COR-L47 (cell line): ENCODE measurements at regions not wholly inside any gene's neighbourhood (a gene's known extent, or its start where the extent isn't known, plus 50 kb on each side); places are given as distances from the start of the nearest gene placed in this dataset.

Experiments used
- DNase-seq: peaks from one replicate; lab custom pipeline; 2025; lab: John Stamatoyannopoulos, UW

DNA sequence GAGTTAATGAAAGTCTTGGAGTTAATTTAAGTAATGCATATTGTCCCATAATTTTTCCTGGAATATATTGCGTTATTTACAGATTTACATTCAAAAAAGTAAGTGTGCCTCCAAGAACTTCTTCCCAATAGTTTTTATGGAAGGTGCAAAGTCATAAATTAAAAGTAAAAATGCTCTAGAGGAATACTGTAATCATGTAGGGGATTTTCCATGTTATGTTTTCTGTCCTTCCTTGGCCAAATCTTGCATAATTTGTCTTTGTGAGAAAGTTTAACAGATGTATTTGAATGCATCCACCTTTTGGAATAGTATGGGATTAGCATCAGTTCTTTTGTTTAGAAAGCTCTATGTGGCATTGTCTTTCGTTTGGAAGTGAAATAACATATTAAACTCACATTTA is 144.1 kb upstream of the GIMD1 start:
- DNase-seq, result no peak

DNA sequence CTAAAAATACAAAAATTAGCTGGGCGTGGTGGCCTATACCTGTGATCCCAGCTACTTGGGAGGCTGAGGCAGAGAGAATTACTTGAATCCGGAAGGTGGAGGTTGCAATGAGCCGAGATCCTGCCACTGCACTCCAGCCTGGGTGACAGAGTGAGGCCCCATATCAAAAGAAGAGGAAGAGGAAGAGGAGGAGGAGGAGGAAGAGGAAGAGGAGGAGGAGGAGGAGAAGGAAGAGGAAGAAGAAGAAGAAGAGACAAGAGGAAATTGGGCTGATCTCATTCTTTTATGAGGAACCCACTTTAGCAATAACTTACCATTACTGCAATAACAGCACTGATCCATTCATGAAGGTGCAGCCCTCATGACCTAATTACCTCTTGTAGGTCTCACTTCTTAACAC is 138.9 kb upstream of the GIMD1 start:
- no peak for DNase-seq

DNA sequence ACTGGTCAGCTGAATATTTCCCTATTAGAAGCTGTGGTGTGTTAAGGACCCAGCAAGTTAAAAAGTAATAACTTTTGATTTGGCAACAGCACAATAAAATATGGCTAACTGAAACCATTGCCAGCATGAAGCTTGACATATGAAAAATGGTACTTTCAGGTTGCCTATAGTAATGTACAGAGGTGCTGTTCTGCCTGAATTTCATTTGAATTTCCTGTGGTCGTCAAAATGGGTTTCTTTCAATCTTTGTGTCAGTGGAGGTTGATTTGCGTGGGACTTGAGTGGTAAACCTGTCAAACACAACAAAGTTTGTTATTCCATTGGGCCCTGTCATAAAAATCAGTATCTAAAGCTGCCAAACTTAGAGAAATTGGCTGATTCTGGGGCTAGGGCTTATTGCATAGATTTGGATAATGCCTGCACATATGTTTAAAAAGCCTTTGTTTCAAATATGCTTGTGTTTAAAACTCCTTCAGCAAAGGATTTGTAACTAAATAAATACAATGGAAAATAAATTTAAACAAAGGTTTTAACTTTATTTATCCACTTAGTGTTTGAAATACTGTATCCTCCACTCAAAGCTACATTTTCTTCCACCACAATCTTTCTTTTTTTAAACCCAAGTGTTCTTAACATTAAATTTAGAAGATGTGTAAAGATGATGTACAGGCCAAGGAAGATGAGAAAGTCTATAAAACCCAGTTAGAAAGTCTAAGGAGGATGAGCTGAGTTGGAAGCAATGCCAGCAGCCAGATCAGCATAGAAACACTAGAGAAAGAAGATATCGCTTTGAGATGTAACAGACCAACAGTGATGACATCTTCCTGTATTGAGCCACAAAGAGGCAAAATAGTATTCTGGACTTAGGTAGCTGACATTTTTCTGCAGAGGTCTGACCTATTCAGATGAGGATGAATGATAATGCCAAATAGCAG is 134.8 kb upstream of the GIMD1 start:
- no peak for DNase-seq

DNA sequence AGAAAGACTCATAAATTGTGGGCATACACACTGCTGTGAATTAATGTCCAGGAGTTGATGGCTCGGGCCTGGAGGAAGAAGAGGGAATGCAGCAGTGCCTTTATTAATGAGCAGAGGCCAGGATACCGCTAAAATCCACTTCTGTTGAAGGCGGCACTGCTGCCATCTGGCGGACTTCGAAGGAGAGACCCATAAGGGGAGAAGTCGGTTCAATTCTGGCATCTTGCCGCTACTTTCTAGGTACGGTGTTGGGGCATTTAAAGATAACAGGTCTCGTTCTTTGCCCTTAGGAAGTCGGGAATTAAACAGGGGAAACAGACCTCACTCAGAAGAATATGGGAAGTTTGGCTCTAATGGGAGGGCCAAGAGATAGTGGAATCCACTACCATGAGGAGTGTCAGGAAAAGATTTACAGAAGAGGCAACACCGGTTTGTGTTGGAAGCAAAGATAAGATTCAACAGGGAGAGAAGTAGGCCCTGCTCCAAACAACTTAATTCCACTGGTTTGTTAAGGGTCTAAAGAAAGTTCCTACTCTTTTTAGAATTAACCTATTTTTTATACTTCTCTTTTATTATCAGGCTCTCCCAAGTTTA is 133.6 kb upstream of the GIMD1 start:
- peak; percentile 36 for DNase-seq

DNA sequence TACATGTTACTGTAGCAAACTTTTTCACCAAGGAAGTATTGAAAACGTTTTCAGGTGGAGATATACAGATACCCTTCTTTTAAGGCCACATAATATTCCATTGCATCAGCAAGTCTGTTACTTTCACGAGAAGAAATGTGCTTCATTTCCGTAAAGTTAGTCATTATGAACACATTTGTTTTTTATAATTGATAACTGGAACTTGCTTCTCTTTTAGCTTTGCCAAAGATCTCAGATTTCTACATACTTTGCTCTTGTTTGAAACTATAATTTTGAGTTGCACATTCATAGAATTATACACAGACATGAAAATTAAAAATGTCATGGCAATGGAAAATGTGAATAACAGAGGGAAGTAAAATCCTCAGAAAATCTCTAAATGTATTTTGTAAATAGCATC is 128.7 kb upstream of the GIMD1 start:
- DNase-seq, result no peak

DNA sequence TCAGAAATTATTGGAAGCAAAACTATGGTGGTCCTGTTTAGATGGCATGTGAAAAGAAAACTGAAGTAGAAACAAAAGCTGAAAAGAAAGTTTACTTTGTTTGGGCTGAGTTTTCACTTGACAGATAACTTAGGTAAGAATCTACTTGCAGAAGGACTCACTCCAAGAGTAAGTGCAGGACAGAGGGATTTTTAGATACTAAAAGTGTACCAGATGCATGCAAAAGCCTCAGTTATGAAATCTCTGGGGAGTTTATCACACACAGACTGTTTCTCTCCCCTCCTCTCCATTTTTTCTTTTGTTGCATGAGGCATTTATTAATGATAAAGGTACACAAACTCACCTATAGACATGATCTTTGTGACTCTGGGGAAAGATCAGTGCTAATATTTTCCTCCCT is 127.5 kb upstream of the GIMD1 start:
- no peak for DNase-seq

DNA sequence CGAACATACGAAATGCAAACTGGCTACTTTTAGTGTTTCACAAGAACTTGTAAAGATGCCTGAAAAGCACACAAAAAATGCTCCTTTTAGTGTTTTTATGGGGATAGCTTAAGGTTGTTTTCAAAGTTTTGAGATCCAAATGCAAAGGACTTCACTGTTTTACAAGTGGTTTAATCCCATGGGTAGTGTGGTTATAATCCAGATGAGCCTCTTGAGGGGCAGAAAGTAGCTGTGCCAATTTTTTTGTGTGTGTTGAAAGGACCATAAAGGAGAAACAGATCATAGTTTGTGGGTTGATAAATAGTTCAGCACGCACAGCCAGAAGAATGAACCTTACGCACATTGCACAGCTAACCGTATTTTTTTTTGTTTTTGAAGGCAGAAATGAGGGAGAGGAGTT is 126.9 kb upstream of the GIMD1 start:
- no peak for DNase-seq

DNA sequence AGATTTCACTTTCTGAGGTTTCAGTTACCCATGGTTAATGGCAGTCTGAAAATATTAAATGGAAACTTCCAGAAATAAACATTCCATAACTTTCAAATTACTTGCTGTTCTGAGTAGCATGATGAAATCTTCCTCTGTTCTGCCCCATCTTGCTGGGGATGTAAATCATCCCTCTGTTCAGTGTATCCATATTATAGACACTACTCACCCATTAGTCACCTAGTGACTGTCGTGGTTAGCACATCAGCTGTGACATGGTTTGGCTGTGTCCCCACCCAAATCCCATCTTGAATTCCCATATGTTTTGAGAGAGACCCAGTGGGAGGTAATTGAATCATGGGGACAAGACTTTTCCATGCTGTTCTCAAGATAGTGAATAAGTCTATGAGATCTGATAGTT is 125.5 kb upstream of the GIMD1 start:
- DNase-seq, result no peak

DNA sequence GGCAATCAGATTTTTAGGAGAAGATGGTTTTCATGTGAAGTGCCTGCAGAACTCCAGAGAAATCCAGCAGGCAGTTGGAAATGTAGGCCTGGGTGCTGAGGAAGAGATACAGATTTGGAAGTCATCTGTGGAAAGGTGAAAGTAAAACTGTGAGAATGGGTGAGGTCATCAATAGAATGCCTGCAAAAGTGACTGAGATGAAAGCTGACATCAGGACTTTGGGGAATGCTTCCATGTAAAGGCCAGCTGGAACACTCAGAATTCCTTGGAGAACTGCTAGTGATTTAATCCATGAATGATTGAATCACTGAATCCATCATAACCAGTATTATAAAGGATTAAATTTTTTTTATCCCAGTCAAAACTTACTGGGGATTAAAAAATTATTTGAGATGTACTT is 124.5 kb upstream of the GIMD1 start:
- DNase-seq, result no peak

DNA sequence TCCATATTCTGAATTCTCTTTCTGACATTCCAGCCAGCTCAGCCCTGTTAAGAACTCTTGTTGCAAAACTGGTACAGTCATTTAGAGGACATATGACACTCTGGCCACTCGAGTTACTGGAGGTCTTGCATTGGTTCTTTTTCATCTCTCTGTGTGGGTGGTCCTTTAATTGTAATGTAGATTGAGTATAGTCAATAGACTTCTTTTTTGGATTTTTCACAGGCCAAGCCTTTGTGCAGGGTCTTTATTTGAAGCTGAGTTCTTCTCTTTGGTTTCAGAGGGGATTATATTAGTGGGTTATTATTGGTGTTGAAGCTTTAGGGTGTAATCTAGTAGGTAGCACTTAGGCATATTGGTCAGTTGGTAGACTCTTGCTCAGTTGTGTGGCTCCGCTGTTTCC is 118.0 kb upstream of the GIMD1 start:
- DNase-seq, result no peak

DNA sequence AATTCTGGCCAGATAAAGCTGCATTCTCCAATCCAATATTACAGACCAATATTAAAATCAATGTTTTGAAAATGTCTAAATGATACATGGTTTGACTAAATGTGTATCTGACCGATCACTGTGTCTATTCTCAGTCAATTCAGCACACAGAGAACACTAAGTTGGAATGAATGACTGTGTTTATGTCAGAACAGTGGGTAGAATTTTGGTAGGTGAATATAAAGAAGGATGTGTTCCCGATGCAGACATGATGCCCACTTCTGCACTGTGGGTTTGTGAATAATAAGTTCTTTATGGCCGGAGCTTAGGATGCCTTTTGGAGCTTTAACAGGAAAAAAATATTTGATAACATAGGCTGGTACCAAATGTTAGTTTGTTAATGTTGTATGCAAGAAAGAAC is 113.2 kb upstream of the GIMD1 start:
- no peak for DNase-seq

DNA sequence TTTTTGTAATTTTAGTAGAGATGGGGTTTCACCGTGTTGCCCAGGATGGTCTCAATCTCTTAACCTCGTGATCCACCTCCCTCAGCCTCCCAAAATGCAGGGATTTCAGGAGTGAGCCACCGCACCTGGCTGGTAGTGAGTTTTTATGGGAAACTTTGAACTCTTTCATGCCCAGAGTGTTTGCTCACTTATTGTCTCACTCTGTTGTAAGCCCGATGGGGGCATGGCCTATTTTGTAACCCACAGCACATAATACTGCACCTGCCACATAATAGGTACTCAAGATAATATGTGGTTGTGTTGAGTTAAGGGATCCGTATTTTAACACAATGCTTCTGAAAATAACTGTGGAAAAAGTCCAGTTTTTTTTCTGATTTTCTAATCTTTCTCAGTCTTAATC is 109.6 kb upstream of the GIMD1 start:
- DNase-seq, result peak; percentile 17

DNA sequence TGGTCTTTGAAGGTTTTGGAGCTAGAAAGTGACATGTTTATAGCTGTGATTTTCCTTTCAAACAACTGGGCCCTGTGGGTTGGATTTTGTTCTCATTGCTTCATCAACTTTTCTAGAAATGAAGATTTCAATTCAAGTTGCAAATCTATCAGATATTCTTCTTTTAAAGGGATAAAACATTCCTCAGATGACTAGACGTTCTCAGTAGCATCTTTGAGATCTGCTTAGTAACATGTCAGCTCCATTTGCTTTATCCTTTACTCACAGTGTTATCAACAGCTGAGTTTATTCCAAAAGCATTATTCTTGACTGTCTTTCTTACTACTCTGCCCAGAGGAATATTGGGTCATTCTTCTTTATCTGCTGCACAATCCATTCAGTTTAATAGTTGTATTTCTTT is 108.2 kb upstream of the GIMD1 start:
- DNase-seq, result no peak

DNA sequence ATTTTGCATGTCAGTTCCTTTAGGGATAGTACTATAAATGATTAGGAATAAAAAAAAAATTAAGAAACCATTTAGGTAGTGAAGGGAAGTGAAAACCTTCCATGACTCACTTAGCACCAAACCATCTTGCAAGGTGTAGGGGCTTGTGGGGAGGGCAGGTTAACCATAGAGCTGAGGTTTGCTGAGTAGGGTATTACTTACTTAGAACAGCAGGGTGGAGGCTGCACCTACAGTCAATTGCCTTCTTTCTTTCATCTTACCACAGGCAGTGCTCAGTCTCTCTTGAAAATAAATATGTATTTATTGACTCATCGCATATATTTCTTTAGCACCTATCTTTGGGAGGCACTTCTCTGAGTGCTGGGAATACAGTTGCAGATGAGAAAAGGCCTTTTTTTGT is 104.9 kb upstream of the GIMD1 start:
- no peak for DNase-seq

DNA sequence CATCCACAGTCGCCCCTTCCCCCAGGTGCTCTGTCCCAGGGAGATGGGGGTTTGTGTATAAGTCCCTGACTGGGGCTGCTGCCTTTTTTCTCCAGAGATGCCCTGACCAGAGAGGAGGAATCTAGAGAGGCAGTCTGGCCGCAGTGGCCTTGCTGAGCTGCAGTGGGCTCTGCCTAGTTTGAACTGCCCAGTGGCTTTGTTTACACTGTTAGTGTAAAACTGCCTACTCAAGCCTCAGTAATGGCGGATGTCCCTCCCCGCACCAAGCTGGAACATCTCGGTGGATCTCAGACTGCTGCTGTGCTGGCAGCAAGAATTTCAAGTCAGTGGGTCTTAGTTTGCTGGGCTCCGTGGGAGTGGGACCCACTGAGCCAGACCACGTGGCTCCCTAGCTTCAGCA is 102.6 kb upstream of the GIMD1 start:
- no peak for DNase-seq

DNA sequence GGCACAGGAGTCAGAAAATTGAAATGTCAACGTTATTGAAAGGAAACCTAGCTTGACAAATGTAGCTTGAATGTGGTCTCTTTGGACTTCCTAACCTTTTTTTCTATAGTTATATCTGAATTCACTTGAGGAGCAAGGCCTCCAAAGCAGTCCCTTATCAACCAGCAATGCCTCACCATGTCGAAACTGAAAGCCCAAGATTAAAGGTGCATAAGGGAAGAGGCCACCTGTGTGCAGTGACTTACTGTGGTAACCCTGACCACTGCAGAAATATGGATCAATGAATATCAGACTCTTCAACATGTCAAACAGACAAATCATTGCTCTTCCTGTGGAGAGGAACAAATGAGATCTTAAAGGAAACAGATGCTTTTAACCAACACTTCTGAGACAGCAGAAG is 95.0 kb upstream of the GIMD1 start:
- no peak for DNase-seq

DNA sequence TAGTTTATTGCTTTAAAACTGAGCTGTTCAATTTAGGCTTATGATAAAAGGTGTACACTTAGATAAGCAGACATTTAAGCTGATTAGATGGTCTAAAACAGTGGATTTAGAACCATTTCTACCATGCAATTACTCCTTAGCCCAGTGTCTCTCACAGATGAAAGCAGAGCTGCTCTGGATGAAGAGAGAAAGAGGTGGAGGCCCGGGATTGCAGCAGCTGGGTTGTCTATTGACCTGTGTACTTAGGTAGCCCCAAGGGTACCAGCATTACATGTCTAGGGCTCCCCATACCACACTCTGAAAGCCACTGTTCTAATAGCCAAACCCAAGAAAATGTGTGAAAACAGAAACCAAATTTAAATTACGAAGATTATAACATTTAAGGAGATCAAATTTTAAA is 86.0 kb upstream of the GIMD1 start:
- DNase-seq, result no peak

DNA sequence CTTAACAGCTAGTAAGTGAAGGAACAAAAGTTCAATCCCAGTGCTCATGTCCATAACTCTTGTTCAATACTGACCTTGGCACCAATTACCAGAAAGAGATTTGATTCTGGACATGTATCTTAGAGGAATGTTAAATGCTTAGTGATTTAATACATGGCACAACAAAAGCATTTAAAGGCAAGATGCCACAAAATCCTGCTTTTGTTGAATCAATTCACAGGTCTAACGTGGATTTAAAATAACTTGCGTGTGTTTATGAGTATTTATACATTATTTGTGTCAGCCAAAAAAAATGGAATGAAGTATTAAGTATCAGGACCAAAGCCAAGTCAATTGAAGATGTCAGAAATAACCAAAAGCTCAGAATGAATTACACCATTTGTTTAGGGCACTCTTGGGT is 85.4 kb upstream of the GIMD1 start:
- DNase-seq, result no peak

DNA sequence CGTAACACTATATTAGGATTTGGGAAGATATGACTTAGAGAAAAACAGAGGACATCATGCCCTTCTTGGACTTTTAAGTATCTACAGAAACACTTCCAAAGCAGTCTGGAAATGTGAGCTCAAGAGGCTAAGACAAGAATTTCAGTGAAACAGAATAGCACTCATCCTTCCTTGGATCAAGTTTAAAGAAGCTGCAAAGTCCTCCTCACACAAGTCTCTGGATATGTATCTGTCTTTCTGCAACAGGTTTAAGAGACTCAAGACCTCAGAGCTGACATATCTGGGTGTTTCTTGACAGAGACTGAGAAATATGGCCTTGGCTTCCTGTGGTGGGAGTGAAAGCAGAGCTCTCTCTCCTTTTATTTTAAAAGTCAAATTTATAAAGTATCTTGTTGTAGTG is 82.5 kb upstream of the GIMD1 start:
- no peak for DNase-seq

DNA sequence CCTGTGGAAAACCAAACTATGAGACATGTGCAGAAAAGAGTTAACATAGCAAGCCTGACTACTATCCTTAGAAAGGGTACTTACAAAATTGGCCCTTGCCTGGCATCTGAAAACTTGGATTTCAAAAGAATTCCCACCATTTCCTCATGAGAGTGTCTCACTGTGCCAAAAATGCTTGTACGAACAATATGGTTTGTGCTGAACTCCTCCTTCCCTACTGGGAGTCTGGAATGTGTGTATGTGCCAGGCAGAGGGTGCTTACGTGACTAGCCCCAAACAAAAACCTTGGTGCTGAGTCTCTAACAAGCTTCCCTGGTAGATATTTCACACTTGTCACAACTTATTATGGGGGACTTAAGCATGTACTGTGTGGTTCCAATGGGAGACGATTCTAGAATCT is 81.7 kb upstream of the GIMD1 start:
- DNase-seq, result no peak

DNA sequence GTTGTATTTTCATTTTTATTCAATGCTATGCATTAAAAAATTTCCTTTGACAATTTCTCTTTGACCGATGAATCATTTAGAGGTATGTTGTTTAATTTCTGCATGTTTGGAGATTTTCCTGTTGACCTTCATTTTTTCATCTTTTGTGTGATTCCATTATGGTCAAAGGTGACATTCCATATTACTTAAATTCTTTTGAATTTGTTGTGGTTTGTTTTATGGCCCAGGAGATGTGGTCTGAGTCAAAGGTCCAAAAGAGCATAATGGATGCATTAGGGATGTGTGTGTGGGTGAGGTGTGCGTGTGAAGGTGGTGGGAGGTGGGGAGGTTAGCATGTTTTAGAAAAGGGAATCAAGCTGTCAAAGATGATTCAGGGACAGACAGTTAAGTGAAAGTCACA is 76.0 kb upstream of the GIMD1 start:
- no peak for DNase-seq

DNA sequence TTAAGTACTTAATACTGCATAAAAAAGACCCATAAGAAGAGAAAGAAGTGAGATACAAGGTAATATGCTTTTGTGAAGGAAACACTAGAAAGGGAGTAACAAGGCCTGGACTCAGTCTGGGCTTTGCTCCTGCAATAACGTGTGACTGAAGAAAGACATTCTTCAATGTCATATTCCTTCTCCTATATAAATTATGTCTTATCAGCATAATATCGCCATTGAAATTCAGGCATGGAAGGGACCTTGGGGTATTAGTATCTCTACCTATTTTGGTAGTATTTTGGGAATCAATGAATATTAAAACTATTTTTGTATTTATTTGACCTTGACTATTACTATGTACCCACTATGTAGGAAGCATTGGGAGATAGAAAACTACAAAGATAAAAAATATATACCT is 62.2 kb upstream of the GIMD1 start:
- no peak for DNase-seq

DNA sequence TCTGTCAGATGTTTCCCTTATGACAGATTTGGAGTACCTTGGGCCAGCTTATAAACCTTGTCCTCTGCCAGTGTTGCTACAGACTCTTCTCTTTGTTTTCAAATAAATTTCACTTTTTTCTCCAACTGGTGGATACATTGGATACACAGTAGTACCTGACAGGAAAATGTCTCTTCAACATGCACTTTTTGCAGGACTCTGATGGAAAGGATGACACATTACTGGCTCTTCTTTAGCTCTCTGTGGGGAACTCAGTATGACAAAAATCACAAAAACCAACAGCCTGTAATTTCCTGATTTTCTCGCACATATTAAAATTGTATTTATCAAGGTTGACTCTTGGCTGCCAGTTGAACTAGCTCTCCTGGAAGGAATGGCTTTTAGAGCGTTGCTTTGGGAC is 61.3 kb upstream of the GIMD1 start:
- no peak for DNase-seq

DNA sequence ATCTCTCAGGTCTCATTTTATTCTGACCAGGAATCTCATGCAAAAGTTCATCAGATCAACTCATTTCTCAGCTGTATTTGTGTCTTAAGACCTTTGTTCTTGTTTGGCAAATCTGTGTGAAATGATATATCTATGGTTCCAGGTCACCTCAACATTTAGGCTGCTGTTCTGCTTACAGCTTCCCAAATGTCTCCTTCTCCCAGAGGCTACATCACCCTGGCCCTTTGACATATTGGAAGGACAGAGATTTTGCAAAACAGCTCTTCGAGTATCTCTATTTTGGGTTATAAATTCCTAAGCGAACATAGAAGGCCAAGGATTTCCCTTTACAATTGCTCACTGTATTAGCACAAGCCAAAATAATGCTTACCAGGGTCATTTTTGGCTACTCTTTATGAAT is 57.5 kb upstream of the GIMD1 start:
- no peak for DNase-seq
